B cell (primary cell): ENCODE measurements at regions not wholly inside any gene's neighbourhood (a gene's known extent, or its start where the extent isn't known, plus 50 kb on each side); places are given as distances from the start of the nearest gene placed in this dataset.

Source experiments
- ATAC-seq: fragments of 200-7000 bp; cut with Tn5 transposase; one replicate; pipeline ENCODE4 v1.10.0; 2021; ENCODE audit warnings: low read depth, mild to moderate bottlenecking, moderate number of reproducible peaks, moderate library complexity
- CTCF ChIA-PET: fragments of 350-600 bp; sonication (Branson Sonifier 250); formaldehyde crosslinking; loops from one replicate; lab custom pipeline; 2021; ENCODE audit warnings: antibody characterized with exemption, inconsistent platforms; lab: Charles Lee
- POLR2A ChIA-PET: fragments of 350-600 bp; sonication (Branson Sonifier 250); formaldehyde crosslinking; loops from one replicate; lab custom pipeline; 2021; ENCODE audit warnings: antibody characterized with exemption; lab: Charles Lee
- DNase-seq: peaks from one replicate; pipeline ENCODE4 v3.0.0; 2013
- H2AFZ ChIP-seq: 2 replicates; pipeline ENCODE4 v1.6.1; 2012; ENCODE audit warnings: mild to moderate bottlenecking, low read depth, low read length; ENCODE audit not compliant: insufficient read depth, poor library complexity, severe bottlenecking
- H3K27ac ChIP-seq, 2 donors: 1 replicate in 1 of 2; 2 replicates in 1 of 2; pipeline ENCODE4 v1.5.1; 2012 to 2013; ENCODE audit warnings: low read length in 2 of 2, mild to moderate bottlenecking in 2 of 2, moderate library complexity in 1 of 2
- H3K27me3 ChIP-seq, 4 experiments: fragments of 200-600 bp in 1 of 4; sonication (generic) in 1 of 4; replicated peaks in 1 of 4; 1 replicate in 2 of 4; 2 replicates in 2 of 4; pipeline versions ENCODE4 v1.6.1 to v1.7.0; 2013 to 2016; ENCODE audit warnings: low read length in 3 of 4, mild to moderate bottlenecking in 2 of 4, mixed read lengths in 1 of 4, moderate library complexity in 1 of 4; ENCODE audit not compliant: insufficient read depth in 4 of 4, control insufficient read depth in 3 of 4; ENCODE audit errors: control extremely low read depth in 1 of 4
- H3K36me3 ChIP-seq, 2 experiments: replicated peaks in 1 of 2; 1 replicate in 1 of 2; 2 replicates in 1 of 2; pipeline versions ENCODE4 v1.6.1 to v1.7.1; 2013; ENCODE audit warnings: low read length in 1 of 2; ENCODE audit not compliant: insufficient read depth in 2 of 2, control insufficient read depth in 1 of 2; ENCODE audit errors: control extremely low read depth in 1 of 2, extremely low read depth in 1 of 2
- H3K4me1 ChIP-seq, 2 donors: fragments of 200-600 bp in 1 of 2; sonication (generic) in 1 of 2; 1 replicate in 1 of 2; 2 replicates in 1 of 2; pipeline versions ENCODE4 v1.5.1 to v1.6.1; 2013 to 2017; ENCODE audit warnings: low read length in 2 of 2; ENCODE audit not compliant: control insufficient read depth in 2 of 2, insufficient read depth in 2 of 2
- H3K4me2 ChIP-seq: replicated peaks from 2 replicates; pipeline ENCODE3; 2012; ENCODE audit warnings: mild to moderate bottlenecking, low read depth, low read length; ENCODE audit not compliant: poor library complexity, severe bottlenecking
- H3K4me3 ChIP-seq, 5 experiments: fragments of 200-600 bp in 1 of 5; sonication (generic) in 1 of 5; 1 replicate in 3 of 5; 2 replicates in 2 of 5; pipeline versions ENCODE4 v1.5.1 to v1.7.0; 2011 to 2016; ENCODE audit warnings: low read length in 4 of 5, mild to moderate bottlenecking in 4 of 5, low read depth in 2 of 5, control low read depth in 1 of 5, moderate library complexity in 1 of 5; ENCODE audit not compliant: insufficient read depth in 1 of 5; ENCODE audit errors: control extremely low read depth in 1 of 5, extremely low read depth in 1 of 5
- H3K79me2 ChIP-seq: fragments of 200-600 bp; sonication (generic); one replicate; pipeline ENCODE4 v1.6.0; 2016; ENCODE audit warnings: low read length; ENCODE audit not compliant: control insufficient read depth, insufficient read depth
- H3K9ac ChIP-seq: fragments of 200-600 bp; sonication (generic); 2 replicates; pipeline ENCODE4 v1.6.1; 2017; ENCODE audit warnings: mild to moderate bottlenecking, low read length, moderate library complexity
- H3K9me3 ChIP-seq, 3 donors: one replicate each; pipeline versions ENCODE4 v1.6.1 to v1.7.1; 2013; ENCODE audit warnings: low read length in 2 of 3; ENCODE audit not compliant: control insufficient read depth in 2 of 3, insufficient read depth in 1 of 3; ENCODE audit errors: control extremely low read depth in 1 of 3
- H4K20me1 ChIP-seq: 2 replicates; pipeline ENCODE4 v1.6.0; 2012; ENCODE audit warnings: mild to moderate bottlenecking, low read length; ENCODE audit not compliant: insufficient read depth, control insufficient read depth, poor library complexity, severe bottlenecking
- H3K27ac Mint-ChIP-seq: one replicate; pipeline ENCODE4 v1.8.0; 2021; ENCODE audit warnings: mixed read lengths
- H3K27me3 Mint-ChIP-seq: one replicate; pipeline ENCODE4 v1.8.0; 2021; ENCODE audit warnings: mixed read lengths
- H3K4me1 Mint-ChIP-seq: one replicate; pipeline ENCODE4 v1.8.0; 2021; ENCODE audit warnings: mixed read lengths
- H3K4me3 Mint-ChIP-seq: one replicate; pipeline ENCODE4 v1.8.0; 2021; ENCODE audit warnings: mixed read lengths
- H3K9me3 Mint-ChIP-seq: one replicate; pipeline ENCODE4 v1.8.0; 2022; ENCODE audit warnings: mixed read lengths; ENCODE audit not compliant: insufficient read depth
- EZH2 ChIP-seq: IDR thresholded peaks from 2 replicates; pipeline ENCODE4 v1.6.1; 2012; ENCODE audit warnings: borderline replicate concordance, low read depth, mild to moderate bottlenecking, moderate library complexity, low read length; ENCODE audit not compliant: insufficient read depth, poor library complexity, severe bottlenecking
- WGBS: methylation state at CpG from one replicate; pipeline ENCODE4 v1.1.5; 2013; ENCODE audit warnings: missing lambda C conversion rate; ENCODE audit not compliant: insufficient coverage; 5-methylcytosine and 5-hydroxymethylcytosine counted together
- intact Hi-C: fragments of 100-400 bp; cut with micrococcal nuclease; formaldehyde crosslinking; loops from one replicate; pipeline ENCODE4 v1.10.0; 2022
- TF ChIP-seq, protein P1 (sequence below): fragments of 200-600 bp; IDR thresholded peaks from one replicate; pipeline ENCODE4 v1.8.0; 2022; ENCODE audit warnings: antibody characterized with exemption, mild to moderate bottlenecking

DNA sequence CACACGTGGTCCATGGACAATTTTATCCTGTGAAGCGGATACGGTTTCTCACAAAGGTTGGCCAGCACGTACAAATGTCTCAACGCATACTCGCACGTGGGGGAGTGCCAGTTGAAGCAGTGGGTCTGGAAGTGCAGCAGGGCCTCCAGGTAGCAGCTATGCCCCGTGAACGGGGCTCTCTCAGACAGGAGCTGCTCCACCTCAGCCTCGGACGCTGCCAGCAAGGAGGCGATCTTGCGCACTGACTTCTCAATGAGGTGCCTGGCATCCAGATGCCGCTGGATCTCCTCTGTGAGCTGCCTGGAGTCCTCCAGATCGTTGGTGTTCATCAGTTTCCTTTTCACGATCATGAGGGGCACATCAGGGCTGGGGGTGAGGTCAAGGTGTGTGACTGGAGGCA lies 2272.0 kb downstream of the PCDH9 start:
- H3K79me2 ChIP-seq: no peaks in the 10 kb centered on the region
- intact Hi-C loops: no loop called here
- H3K36me3 ChIP-seq: no peaks in the 10 kb centered on the region
- DNase-seq (no peak), ATAC-seq (no peak)
- TF ChIP-seq, protein P1, sequence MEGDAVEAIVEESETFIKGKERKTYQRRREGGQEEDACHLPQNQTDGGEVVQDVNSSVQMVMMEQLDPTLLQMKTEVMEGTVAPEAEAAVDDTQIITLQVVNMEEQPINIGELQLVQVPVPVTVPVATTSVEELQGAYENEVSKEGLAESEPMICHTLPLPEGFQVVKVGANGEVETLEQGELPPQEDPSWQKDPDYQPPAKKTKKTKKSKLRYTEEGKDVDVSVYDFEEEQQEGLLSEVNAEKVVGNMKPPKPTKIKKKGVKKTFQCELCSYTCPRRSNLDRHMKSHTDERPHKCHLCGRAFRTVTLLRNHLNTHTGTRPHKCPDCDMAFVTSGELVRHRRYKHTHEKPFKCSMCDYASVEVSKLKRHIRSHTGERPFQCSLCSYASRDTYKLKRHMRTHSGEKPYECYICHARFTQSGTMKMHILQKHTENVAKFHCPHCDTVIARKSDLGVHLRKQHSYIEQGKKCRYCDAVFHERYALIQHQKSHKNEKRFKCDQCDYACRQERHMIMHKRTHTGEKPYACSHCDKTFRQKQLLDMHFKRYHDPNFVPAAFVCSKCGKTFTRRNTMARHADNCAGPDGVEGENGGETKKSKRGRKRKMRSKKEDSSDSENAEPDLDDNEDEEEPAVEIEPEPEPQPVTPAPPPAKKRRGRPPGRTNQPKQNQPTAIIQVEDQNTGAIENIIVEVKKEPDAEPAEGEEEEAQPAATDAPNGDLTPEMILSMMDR: no peak
- no peak overlapping the region for H3K9ac ChIP-seq
- CTCF ChIA-PET: no interaction called here
- H3K9me3 ChIP-seq: peaks cover 0 to 14% (median 0%) of the 10 kb centered on the region in 3 donors
- 90% methylated on average over 16 of the region's 16 CpGs for WGBS
- no peaks in the 10 kb centered on the region for H4K20me1 ChIP-seq
- Mint-ChIP-seq H3K27me3 (no peaks in the 10 kb centered on the region), H3K9me3 (no peaks in the 10 kb centered on the region), H3K4me3 (no peak overlapping the region), H3K4me1 (no peaks in the 10 kb centered on the region), H3K27ac (no peak overlapping the region)
- no peak overlapping the region for H3K4me3 ChIP-seq
- H3K27ac ChIP-seq: no peak overlapping the region
- POLR2A ChIA-PET: no interaction called here
- H3K27me3 ChIP-seq: no peaks in the 10 kb centered on the region
- no peak overlapping the region for H2AFZ ChIP-seq
- no peak overlapping the region for H3K4me2 ChIP-seq
- H3K4me1 ChIP-seq: no peaks in the 10 kb centered on the region

DNA sequence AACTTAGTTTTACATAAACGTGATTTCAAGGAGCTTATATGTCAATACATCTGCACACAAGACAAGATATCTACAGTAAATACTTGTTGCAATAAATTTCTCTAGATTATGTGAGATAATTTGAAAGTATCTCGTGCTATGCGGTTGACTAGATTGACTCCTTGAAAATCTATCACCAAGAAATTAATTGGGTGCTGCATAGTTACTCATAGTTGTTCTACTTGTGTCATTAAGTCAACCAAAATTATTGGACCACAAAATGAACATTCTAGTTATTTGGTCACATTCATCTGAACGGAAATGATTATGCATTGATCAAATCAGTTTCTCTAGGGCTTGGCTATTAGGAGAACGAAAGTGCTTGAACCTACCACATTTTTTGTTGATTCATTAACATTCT lies 2291.5 kb downstream of the PCDH9 start:
- Mint-ChIP-seq H3K27me3 (no peaks in the 10 kb centered on the region), H3K4me1 (no peaks in the 10 kb centered on the region), H3K4me3 (no peak overlapping the region), H3K27ac (no peak overlapping the region), H3K9me3 (peaks cover 2% of the 10 kb centered on the region)
- POLR2A ChIA-PET: interaction anchor here (0.6 kb wide), 1 partner anchor 27 kb away, joined by 3 read pairs; no protein-coding TSS in a partner anchor
- Histone ChIP-seq H3K9ac (no peak overlapping the region), H3K27ac (no peak overlapping the region), H3K27me3 (no peaks in the 10 kb centered on the region), H3K36me3 (no peaks in the 10 kb centered on the region), H3K4me2 (no peak overlapping the region), H3K4me3 (no peak overlapping the region), H4K20me1 (no peaks in the 10 kb centered on the region), H2AFZ (no peak overlapping the region), H3K4me1 (no peaks in the 10 kb centered on the region), H3K79me2 (no peaks in the 10 kb centered on the region), H3K9me3 (peaks cover 0 to 4% (median 0%) of the 10 kb centered on the region in 3 donors)
- WGBS: no CpG with 5 or more reads among the region's 5 CpGs
- DNase-seq: no peak
- no peak for ATAC-seq
- TF ChIP-seq, protein P1: no peak
- no peak for TF ChIP-seq EZH2
- intact Hi-C loops: no loop called here
- CTCF ChIA-PET: no interaction called here
